HL-60/S4 (cell line): ENCODE measurements at regions not wholly inside any gene's neighbourhood (a gene's known extent, or its start where the extent isn't known, plus 50 kb on each side); places are given as distances from the start of the nearest gene placed in this dataset.

ENCODE experiments used
- in situ Hi-C: fragments of 300-500 bp; cut with MboI; formaldehyde crosslinking; loops from 2 replicates; pipeline ENCODE4 v1.14.3; 2022; ENCODE audit warnings: low sequenced_read_pairs

DNA sequence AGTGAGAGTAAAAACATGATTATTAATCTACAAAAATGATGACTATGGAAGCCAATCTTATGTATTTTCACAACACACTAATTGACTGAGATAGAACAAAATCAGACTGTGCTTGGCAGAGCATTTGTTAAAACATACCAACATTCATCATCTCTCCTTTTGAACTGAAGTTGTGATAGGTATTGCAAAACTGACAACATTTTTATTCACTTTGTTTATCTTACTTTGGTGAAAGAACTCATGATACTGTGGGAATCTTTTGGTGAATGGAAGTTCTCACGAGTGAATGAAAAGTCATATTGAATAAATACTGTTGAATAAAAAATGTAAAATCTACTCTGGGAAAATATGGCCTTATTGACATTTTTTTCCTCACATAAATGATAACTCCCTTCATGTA, 1430.2 kb upstream of the PIK3C3 start:
- in situ Hi-C loops = no loop called here

GRCh38 chr18:40523287-40523686, 1431.7 kb upstream of the PIK3C3 start:
- in situ Hi-C loops = no loop called here

DNA sequence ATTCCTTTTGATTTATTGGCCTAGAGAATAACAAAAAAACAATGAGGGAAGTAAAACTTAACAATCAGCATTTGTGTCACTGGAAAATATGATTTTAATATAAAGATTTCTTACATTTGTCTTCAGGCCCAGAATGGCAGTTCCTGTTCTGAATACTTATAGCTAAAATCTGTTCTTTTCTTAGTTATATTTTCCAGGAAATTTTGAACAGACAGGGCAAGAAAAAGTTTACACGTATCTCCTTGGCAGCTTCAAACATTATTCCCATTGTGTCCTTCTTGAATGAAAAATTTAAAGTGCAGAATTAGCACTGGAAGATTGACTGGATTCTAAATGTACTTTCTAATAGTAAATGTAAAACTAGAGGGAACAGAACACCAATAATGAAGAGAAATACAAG, 1454.0 kb upstream of the PIK3C3 start:
- in situ Hi-C loops = no loop called here

DNA sequence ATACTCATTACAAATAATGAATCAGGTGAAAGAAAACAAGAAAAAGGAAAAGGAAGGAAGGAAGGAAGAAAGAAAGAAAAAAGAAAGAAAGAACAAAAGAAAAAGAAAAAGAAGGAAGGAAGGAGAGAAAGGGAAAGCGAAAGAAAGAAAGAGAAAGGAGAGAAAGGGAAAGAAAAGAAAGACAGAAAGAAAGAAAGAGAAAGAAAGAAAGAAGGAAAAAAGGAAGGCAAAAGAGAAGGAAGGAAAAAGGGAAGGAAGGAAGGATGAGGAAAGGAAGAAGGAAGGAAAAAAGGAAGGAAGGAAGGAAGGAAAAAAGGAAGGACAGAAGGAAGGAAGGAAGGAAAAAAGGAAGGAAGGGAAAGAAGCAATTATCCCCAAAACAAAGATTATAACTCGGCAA, 1460.4 kb upstream of the PIK3C3 start:
- in situ Hi-C loops = no loop called here

GRCh38 chr18:40493316-40493715, 1461.7 kb upstream of the PIK3C3 start:
- in situ Hi-C loops = no loop called here

DNA sequence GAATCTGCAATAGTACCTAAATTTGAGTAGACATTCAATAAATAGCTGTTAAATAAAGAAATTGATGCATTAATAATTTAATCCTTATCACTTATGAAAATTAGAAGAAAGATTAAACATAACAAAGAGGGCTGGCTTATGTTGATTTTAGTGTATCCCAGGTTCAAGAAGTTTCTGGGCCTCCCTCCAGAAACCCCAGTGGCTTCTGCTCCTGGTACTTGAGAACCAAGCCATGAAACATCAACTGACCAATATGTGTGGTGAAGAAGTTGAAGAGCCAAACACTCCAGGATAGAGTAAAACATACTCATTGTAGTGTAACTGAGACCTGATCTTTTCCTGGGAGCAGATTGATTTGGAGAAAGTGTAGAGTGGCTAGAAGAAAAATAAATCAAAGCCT, 1465.7 kb upstream of the PIK3C3 start:
- in situ Hi-C loops = no loop called here

DNA sequence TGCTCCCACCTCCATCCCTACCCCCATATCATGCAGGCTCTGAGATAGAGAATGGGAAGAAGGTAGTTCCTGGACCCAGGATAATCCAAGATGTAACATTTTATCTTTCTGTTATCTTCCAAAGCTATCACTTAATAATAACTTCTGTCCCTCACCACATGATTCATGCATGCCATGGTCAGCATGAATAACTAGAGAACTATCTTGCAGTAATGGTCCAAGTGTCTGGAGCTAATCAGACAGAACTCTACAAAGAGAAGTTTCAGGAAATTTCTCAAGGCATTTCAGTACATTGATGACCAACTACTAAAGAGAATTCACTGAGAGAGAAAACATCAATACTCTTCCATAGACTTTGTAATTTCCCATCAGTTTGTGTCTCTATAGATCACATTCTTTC, 1469.7 kb upstream of the PIK3C3 start:
- in situ Hi-C loops = no loop called here

- in situ Hi-C loops = no loop called here
Measured at GRCh38 chr18:40473221-40474029, 1481.6 kb upstream of the PIK3C3 start.

- in situ Hi-C loops = no loop called here
Measured at GRCh38 chr18:40470723-40471122, 1484.3 kb upstream of the PIK3C3 start.

DNA sequence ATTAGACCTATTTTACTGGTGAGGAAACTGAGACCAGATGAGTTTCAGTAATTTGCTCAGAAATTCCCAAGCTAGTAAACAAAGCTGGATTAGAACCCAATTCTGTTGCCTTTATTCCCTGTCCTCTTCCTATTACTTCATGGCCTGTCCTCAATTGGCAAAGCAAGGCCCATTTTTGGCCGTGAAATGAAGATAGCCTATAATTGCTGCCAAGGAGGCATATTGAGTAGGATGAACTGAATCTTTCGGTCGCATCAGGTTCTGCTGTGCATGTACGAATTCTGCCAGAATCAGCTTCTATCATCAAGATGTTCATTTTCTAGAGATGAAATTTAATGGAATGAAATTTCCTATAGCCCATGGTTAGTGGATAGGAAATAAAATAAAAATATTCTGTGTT, 1485.2 kb upstream of the PIK3C3 start:
- in situ Hi-C loops = no loop called here

DNA sequence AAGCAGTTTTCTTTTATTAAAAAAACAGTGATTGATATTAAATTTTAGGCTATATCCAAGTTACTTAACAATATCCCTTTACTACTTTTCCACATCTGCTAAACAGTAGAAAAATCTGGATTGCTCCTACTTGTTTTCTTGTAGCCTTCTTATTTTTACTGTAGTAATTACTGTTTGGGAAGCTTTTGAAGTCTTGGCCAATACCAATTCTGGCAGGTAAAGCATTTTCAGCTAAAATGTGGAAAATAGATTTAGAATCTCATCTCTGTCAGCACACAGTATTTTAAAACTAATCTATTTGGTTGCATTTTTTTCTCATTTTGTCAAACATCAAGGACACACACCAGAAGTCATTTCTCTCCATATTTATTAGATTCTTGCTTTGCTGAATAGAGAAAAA, 1485.7 kb upstream of the PIK3C3 start:
- in situ Hi-C loops = no loop called here

DNA sequence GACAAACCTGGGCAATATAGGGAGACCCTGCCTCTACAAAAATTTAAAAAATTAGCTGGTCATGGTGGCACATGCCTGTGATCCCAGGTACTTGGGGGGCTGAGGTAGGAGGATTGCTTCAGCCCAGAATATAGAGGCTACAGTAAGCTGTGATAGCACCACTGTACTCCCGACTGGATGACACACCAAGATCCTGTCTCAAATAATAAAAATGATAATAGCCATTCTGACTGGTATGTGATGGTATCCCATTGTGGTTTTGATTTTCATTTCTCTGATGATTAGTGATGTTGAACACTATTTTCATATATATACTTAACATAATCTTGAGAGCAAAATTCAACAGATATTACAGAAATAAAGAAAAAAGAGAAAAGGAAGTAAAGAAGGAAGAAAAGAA, 1491.0 kb upstream of the PIK3C3 start:
- in situ Hi-C loops = no loop called here

- in situ Hi-C loops = no loop called here
Measured at GRCh38 chr18:40453903-40454302, 1501.1 kb upstream of the PIK3C3 start.

- in situ Hi-C loops = no loop called here
Measured at GRCh38 chr18:40452599-40452998, 1502.4 kb upstream of the PIK3C3 start.

GRCh38 chr18:40450751-40451150, 1504.3 kb upstream of the PIK3C3 start:
- in situ Hi-C loops = no loop called here

GRCh38 chr18:40447820-40448219, 1507.2 kb upstream of the PIK3C3 start:
- in situ Hi-C loops = no loop called here

DNA sequence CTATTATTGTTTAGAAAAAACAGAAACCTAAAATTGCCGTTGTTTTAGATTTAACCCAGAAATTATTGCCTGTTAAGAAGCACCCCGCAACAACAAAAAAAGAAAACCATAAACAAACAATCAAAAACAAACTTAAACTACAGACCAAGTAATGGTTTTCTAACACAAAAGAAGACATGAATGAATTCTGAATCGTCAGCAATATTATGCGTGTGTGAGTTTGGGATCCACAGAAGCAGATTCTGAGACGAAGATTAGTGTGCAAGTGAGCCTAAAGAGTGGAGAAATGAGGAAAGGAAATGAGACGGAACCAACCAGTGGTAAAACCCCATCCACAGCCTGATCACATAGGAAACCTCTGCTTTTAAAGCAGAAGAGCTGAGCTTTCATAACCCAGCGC, 1514.9 kb upstream of the PIK3C3 start:
- in situ Hi-C loops = no loop called here

DNA sequence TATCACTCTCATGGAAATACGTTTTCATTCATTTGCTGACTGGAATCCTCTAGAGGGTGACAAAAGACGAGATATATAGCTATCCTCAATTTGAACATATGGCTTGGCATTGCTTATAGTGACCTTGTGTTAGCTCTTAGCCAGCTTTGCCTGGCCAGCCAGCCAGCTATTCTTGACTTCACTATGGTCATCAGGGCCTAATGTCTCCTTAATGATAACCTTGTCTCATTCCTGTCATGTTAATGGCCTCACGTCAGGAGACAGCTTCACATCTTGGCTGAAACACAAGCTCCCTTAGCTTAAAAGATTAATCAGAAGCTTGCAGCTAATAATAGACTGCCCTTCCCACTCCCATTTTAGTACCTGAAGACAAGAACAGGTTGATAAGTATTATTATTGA, 1517.5 kb upstream of the PIK3C3 start:
- in situ Hi-C loops = no loop called here

- in situ Hi-C loops = no loop called here
Measured at GRCh38 chr18:40431071-40431985, 1523.7 kb upstream of the PIK3C3 start.

DNA sequence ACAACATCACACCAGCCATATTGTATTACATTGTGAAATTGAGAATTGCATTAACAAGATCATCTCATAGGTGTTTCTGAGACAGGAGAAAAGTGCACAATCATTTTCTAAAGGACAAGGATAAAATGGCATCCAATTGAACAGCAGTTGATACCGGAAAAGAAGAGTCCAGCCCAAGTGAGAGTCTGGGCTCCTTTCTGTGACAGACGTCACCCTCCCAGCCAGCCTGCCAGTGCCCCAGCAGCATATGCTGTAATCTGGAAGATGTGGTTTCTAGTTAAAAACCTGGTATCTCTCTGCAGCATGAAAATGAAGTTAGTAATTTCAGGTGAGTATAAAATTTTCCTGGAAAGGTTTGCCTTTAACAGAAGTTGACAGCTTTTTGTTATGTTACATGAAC, 1531.7 kb upstream of the PIK3C3 start:
- in situ Hi-C loops = no loop called here

DNA sequence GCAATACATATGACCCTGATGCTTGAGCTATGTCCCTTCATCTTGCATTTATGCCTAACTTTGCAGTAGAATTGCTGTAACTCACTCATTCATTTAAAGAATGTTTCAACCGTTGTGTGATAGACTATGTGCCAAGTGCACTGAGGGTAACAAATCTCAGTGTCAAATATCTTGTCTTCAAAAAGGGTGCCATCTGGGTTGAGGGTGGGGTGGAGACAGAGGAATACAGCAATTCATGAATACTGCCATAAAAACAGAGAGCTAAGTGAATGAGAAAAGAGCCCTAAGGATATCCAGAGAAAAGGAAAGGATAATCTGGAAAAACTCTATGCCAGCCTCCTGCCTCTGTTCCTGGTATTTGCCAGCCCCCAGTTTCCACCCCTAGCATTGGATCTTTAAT, 1534.4 kb upstream of the PIK3C3 start:
- in situ Hi-C loops = no loop called here

DNA sequence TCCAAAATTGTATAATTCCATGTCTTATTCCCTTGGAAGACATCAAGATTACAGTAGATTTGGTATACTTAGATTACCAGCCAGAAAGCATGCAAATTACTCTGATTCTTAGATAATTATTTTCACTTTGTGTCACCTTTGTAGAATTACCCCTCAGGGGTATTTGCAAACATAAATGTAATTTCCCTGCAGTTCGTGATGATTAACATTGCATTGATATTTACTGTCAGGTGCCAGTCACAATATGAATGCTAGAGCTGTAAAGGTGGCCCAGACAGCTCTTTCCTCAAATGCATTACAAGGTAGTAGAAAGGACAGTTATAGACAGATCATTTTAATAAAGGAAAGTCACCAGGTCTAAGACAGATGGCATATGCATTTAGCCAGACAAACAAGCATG, 1537.5 kb upstream of the PIK3C3 start:
- in situ Hi-C loops = no loop called here
